Esophagus muscularis mucosa (tissue), 2 donors: ENCODE measurements at regions not wholly inside any gene's neighbourhood (a gene's known extent, or its start where the extent isn't known, plus 50 kb on each side); places are given as distances from the start of the nearest gene placed in this dataset.

Experiments
- POLR2A ChIP-seq: fragments of 450-650 bp; IDR thresholded peaks from one replicate; pipeline ENCODE4 v1.6.1; 2017; ENCODE audit warnings: antibody characterized with exemption, moderate library complexity, mild to moderate bottlenecking, low read depth
- POLR2AphosphoS5 ChIP-seq, 2 donors: sonication (generic); formaldehyde crosslinking; IDR thresholded peaks; one replicate each; pipeline ENCODE4 v1.6.1; 2017; ENCODE audit warnings: antibody characterized with exemption in 2 of 2

- TF ChIP-seq POLR2AphosphoS5 (IDR thresholded peaks at IDR 0.05), result no peak
- TF ChIP-seq POLR2A, result no peak
Observed at GRCh38 chr22:44610071-44610470, 91.9 kb upstream of the PRR5 start.
